ENCODE measurements at regions not wholly inside any gene's neighbourhood (a gene's known extent, or its start where the extent isn't known, plus 50 kb on each side); places are given as distances from the start of the nearest gene placed in this dataset.
A peak's percentile ranks its signal among the peaks of the same experiment; 100 is the strongest.

DNA sequence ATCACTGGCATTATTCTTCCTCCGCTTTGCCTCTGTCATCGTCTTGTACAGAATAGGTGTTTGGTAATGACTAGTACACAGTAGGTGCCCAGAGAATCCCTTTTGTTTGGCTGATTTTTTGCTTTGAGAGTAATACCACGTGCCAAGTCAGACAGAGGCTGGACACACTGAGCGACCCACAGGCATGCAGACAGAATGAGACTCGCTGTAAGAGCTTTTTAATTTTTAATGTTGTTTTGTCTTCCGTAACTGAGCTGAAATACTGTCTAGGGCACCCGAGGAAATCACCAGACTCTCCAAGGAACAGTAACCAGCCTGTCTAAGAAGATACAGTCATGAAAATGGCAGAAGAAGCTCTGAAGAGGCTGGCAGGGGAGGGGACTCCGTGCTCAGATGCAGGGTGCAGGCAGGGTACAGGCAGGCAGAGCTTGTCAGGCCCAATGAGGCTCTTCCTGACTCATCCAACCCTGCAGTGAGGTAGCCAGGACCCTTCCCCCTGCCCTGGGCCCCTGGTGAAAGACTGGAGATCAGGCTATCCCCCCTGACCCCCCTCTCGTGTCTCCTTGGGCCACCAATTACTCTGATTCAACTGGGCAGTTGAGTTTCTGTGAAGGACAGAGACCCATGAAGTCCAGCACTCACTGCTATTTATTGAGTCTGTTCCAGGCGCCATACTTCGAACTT is 60.1 kb upstream of the ECE1 start:
- intact Hi-C loops (cut with DNase I), result no loop called here
- DNase-seq, result no peak
- ATAC-seq (ENCODE audit: poor library complexity), result no peak

DNA sequence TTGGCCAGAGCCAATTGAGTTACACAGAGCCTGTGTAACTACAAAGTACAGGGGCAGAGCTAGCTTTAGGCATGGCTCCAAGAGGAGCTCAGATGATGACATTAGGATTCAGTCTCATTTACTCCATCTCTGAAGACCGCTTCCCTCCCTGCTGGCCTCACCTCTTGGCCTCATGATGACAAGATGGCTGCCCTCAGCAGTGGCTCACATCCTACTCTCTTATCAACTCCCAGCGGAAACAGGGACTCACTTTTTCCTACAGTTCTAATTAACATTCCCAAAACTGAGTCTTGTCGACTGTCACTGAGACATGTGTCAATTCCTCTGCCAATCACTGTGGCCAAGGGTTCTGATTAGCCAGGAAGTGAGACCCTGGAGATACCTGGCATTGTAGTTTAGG is 59.4 kb upstream of the ECE1 start:
- DNase-seq, result no peak
- ATAC-seq (ENCODE audit: poor library complexity), result no peak
- intact Hi-C loops (cut with DNase I), result no loop called here

DNA sequence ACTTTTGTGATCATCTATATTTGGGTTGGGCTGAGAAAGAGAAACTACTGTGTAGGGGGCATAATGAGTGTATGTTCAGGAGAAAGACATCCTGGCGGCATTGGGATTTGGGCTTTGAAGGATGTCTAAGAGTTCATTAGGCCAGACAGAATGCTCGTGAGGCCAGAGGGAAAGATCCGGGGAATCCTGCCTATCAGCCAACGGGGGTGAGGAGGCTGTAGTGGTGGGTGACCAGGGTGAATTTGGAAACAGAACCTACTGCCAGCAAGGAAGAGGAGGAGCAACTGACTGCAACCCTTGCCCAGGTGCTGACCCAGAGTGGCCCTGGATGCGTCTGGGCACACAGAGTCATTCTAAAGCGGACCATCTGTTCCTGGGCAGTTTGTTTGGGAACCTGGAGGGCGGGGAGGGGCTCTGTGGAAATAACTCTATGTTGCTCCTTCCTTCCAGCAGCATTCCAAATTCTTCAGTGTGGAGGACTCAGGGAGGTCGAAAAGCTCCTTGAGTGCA is 56.9 kb upstream of the ECE1 start:
- DNase-seq, result no peak
- intact Hi-C loops (cut with DNase I), result no loop called here
- no peak for ATAC-seq (ENCODE audit: poor library complexity)

DNA sequence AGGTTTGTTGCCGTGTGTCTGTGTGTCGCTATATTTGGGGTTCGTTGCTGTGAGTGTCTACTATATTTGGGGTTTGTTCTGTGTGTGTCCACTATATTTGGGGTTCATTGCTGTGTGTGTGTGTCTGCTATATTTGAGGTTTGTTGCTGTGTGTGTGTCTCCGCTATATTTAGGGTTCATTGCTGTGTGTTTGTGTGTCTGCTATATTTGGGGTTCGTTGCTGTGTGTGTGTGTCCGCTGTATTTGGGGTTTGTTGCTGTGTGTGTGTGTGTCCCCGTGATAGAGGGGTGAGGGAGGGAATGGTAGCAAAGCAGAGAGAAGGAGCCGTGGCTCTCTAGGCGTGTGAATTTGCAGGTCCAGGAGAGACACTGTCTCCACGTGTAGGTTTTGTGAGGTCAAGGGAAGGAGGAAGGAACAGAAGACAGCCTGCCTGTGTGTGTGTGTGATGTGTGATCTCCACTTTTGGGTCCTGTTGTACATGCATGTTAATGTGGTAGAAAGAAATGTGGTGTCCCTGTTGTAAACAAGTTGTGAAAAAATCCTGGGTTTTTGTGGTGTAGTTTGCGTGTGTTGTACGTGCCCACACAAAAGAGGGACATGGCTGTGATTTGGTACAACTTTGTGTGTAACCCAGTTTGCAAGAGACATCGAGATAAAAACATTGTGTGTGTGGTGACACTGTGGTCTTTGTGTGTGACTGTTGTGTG is 56.3 kb upstream of the ECE1 start:
- ATAC-seq (ENCODE audit: poor library complexity), result no peak
- intact Hi-C loops (cut with DNase I), result no loop called here
- no peak for DNase-seq

DNA sequence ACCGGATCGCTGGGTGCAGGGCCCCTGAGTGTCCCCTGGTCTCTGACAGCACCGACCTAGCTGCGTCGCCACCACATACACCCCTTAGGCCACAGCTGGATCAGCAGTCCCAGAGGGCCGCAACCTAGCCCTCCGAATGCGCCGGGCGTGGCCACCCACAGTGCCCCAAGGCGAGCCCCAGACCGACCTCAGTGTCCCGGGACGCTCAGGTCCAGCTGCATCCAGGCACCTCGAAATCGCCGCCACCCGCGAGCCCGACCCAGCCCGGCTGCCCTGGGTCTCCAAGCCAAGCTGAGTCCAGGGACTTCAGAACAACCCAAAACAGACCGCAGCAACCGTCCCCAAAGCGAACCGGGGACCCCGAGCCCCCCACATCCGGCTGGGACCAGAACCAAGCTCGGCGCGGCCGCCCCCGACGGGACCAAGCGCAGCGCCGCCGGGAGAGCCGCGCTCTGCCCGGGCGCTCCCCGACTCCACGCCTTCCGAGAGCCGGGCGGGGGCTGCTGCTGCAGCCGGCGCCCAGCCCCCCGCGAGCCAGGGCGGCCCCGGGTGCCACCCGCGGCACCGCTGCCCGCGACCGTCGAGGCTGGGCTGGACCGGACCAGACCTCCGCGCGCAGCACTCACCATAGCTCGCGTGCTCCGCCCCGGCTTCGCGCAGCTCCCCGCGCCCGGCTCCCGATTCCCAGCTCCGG is 54.6 kb upstream of the ECE1 start:
- intact Hi-C loops (cut with DNase I), result loop anchor here (5.0 kb wide), 1 partner anchor 88 kb away; no protein-coding TSS in a partner anchor
- DNase-seq (peak; percentile 50), ATAC-seq (ENCODE audit: poor library complexity) (peak; percentile 39)

DNA sequence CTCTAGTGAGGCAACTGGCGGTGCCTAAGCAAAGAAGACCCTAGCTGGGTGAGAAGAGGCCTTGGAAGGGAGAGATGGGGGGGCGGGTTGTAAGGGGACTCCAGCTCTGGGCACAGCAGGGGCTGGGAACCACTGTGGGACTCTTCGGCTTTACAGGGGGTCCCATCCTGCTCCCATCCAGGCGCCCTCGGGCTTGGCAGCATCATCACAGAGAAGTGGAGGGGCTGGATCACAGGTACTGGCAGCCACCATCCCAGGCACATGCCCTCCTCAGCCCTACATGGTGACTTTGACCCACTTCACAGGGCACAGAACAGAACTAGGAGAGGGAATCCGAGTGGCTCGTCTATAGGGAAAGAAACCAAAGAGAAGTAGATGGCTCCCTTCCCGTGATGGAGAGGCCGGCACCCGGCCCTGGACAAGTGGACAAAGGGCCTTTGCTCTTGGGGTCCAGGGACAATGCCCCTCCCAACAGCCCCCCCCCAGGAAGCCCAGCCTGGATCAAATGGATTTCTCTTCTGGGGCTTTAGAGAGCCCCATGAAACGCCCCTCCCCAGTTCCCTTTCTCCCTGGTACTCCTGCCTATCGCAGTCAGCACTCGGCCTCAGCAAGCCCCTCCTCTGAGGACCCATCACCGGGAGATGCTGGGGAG is 54.0 kb upstream of the ECE1 start:
- no peak for ATAC-seq (ENCODE audit: poor library complexity)
- intact Hi-C loops (cut with DNase I), result loop anchor here (5.0 kb wide), 1 partner anchor 87 kb away; no protein-coding TSS in a partner anchor

DNA sequence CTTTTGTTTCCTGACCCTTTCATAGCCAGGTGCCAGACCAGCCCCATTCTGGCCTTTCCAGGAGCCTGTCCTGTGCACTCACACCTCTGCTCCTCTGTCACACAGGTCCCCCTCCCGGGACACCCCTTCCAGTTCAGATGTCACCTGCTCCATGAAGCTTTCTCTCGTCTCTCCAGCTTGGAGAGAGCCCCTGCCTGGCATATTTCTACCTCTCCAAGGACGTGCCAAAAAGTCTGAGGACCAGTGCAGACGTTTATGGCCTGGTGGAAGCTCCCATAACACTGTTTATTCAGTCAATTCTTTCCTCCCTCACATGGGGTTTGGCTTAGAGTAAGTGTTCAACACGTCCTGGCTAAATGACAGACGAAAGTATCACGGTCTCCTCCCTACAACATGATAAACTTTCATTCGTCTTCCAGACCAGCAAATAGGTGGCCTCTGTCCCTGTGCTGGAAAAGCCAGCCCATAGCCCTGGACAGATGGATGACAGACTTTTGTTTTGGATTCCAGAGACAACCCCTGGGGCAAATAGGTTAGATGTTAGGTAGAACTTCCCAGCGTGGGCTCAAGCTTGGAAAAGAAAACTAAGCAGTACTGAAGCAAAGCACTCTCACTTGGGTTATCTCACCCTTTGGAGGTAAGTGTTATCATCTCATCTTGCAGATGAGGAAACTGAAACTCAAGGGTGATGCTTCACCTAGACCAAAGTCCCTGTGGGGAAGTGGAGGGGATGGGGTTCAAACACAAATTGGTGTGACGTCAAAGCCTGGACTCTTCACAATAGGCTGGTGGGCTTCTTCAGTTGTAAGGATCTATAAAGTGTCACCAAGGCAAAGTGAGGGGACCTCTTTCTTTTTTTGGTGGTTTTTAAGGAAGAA is 52.9 kb upstream of the ECE1 start:
- intact Hi-C loops (cut with DNase I), result loop anchor here (5.0 kb wide), 1 partner anchor 86 kb away; no protein-coding TSS in a partner anchor
- DNase-seq (no peak), ATAC-seq (ENCODE audit: poor library complexity) (no peak)

More for the DNA sequence above, 54.0 kb upstream of the ECE1 start:
- DNase-seq, result no peak

DNA sequence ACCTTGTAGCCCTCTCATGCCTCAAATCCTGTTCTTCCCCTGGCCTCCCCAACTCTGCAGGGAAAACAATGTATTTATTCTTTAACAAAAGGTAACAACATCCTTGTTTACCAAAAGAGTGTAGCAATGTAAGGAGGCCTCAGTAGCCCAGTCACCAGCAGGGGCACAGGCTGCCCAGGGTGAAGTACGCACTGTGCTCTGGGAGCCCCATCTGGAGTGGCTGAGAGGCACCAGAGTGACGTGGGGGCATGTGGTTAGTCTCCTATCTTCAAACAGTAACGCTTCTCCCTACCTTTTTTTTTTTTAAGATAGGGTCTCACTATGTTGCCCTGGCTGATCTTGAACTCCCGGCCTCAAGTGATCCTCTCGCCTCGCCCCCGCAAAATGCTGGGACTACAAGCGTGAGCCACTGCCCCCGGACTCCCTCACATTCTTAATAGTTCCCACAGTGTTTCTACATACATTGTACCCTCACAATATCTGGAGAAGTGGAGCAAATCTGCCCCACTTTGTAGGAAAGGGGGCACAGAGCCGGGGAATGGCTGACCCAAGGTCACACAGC is 51.3 kb upstream of the ECE1 start:
- DNase-seq, result no peak
- no peak for ATAC-seq (ENCODE audit: poor library complexity)
- intact Hi-C loops (cut with DNase I), result loop anchor here (5.0 kb wide), 1 partner anchor 84 kb away; no protein-coding TSS in a partner anchor

DNA sequence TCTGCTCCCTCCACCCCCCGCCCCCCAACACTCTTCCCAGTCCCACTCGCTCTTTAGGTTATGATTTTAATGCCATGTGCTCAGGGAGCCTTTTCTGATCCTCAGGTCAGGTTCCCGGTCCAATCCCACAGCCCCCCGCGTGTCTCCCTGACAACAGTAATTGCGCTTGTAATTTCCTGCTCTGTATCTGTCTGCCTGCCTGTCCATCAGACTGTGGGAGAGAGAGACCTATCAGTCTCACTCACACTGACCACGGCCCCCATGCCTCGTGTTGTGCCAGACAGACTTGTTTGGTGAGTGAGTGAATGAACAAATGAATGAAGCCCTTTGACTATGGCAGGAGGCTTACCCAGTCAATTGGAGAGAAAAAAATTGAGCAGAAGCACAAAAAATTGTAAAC is 50.8 kb upstream of the ECE1 start:
- intact Hi-C loops (cut with DNase I), result loop anchor here (5.0 kb wide), 1 partner anchor 84 kb away; no protein-coding TSS in a partner anchor
- DNase-seq, result no peak
- ATAC-seq (ENCODE audit: poor library complexity), result no peak

DNA sequence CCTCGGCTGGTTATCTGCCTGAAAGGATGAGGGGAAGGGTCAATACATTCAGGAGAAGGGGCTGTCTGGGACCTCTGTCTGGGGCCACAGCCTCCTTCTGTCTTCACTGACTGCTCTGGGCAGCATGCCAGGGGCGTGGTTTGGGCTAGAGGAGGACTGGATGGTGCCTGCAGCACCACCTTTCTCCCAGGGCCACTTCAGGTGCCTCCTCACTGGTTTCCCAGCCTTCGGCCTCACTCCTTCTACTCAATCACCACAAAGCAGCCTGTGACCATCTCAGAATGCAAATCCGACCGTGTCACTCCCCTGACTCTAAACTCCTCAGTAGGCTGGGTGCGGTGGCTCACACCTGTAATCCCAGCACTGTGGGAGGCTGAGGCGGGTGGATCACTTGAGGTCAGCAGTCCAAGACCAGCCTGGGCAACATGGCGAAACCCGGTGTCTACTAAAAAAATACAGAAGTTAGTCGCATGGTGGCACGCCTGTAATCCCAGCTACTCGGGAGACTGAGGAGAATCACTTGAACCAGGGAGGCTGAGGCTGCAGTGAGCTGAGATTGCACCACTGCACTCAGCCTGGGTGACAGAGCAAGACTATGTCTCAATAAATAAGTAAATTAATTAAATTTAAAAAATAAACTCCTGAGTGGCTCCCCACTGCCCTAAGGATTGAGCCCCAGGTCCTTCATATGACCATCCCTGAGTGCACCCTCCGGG is 50.1 kb upstream of the ECE1 start:
- ATAC-seq (ENCODE audit: poor library complexity) (no peak), DNase-seq (peak; percentile 74)
- intact Hi-C loops (cut with DNase I), result loop anchor here (5.0 kb wide), 1 partner anchor 83 kb away; no protein-coding TSS in a partner anchor
